GM21786 (cell line): ENCODE measurements at regions not wholly inside any gene's neighbourhood (a gene's known extent, or its start where the extent isn't known, plus 50 kb on each side); places are given as distances from the start of the nearest gene placed in this dataset.
"Not testable (repeated sequence)": the region's sequence is repeated elsewhere in the genome, so short reads cannot be mapped to it uniquely, and the experiment has no call there.

Source experiments
- ATAC-seq: cut with Tn5 transposase; IDR thresholded peaks from one replicate; pipeline ENCODE4 v1.9.1; 2021; ENCODE audit not compliant: unreplicated experiment

- no peak for ATAC-seq
These were observed 187.2 kb upstream of the SPRY1 start for GRCh38 chr4:123209436-123209835.

- no peak for ATAC-seq
These were observed 181.1 kb upstream of the SPRY1 start for GRCh38 chr4:123215536-123215935.

GRCh38 chr4:123216543-123216942 lies 180.1 kb upstream of the SPRY1 start:
- ATAC-seq: no peak

GRCh38 chr4:123216946-123217345 lies 179.6 kb upstream of the SPRY1 start:
- no peak for ATAC-seq

GRCh38 chr4:123217664-123218063 lies 178.9 kb upstream of the SPRY1 start:
- ATAC-seq: no peak

GRCh38 chr4:123218981-123219380 lies 177.6 kb upstream of the SPRY1 start:
- no peak for ATAC-seq

- no peak for ATAC-seq
These were observed 167.3 kb upstream of the SPRY1 start for GRCh38 chr4:123229286-123229685.

GRCh38 chr4:123230061-123230460 lies 166.5 kb upstream of the SPRY1 start:
- no peak for ATAC-seq

- no peak for ATAC-seq
These were observed 164.2 kb upstream of the SPRY1 start for GRCh38 chr4:123232439-123232838.

- ATAC-seq: no peak
These were observed 163.3 kb upstream of the SPRY1 start for GRCh38 chr4:123233136-123233768.

GRCh38 chr4:123234955-123235354 lies 161.6 kb upstream of the SPRY1 start:
- ATAC-seq: no peak

- no peak for ATAC-seq
These were observed 161.2 kb upstream of the SPRY1 start for GRCh38 chr4:123235431-123235830.

GRCh38 chr4:123236606-123237005 lies 160.0 kb upstream of the SPRY1 start:
- ATAC-seq: no peak

- not testable (repeated sequence) for ATAC-seq
These were observed 156.3 kb upstream of the SPRY1 start for GRCh38 chr4:123240286-123240685.

GRCh38 chr4:123243220-123243619 lies 153.4 kb upstream of the SPRY1 start:
- not testable (repeated sequence) for ATAC-seq

- peak; percentile 71 for ATAC-seq
These were observed 152.5 kb upstream of the SPRY1 start for GRCh38 chr4:123244137-123244536.

- no peak for ATAC-seq
These were observed 150.5 kb upstream of the SPRY1 start for GRCh38 chr4:123246085-123246484.

GRCh38 chr4:123248085-123248659 lies 148.4 kb upstream of the SPRY1 start:
- ATAC-seq: no peak

GRCh38 chr4:123249821-123250220 lies 146.8 kb upstream of the SPRY1 start:
- ATAC-seq: no peak

- no peak for ATAC-seq
These were observed 145.8 kb upstream of the SPRY1 start for GRCh38 chr4:123250843-123251242.

GRCh38 chr4:123255971-123256370 lies 140.6 kb upstream of the SPRY1 start:
- no peak for ATAC-seq

GRCh38 chr4:123256901-123257300 lies 139.7 kb upstream of the SPRY1 start:
- no peak for ATAC-seq

GRCh38 chr4:123257591-123257990 lies 139.0 kb upstream of the SPRY1 start:
- no peak for ATAC-seq
